Muscle layer of colon (tissue), 2 donors: ENCODE measurements at regions not wholly inside any gene's neighbourhood (a gene's known extent, or its start where the extent isn't known, plus 50 kb on each side); places are given as distances from the start of the nearest gene placed in this dataset.

Source experiments
- H3K27ac ChIP-seq: one replicate; pipeline ENCODE4 v1.7.0; 2013; ENCODE audit warnings: low read depth, mild to moderate bottlenecking, low read length, moderate library complexity
- H3K27me3 ChIP-seq, 2 donors: one replicate each; pipeline ENCODE4 v1.7.0; 2013; ENCODE audit warnings: low read length in 2 of 2, mild to moderate bottlenecking in 2 of 2; ENCODE audit not compliant: insufficient read depth in 2 of 2, control insufficient read depth in 1 of 2
- H3K36me3 ChIP-seq: one replicate; pipeline ENCODE4 v1.7.0; 2013; ENCODE audit warnings: mild to moderate bottlenecking, low read length; ENCODE audit not compliant: insufficient read depth
- H3K4me1 ChIP-seq: one replicate; pipeline ENCODE4 v1.7.0; 2013; ENCODE audit warnings: mild to moderate bottlenecking, low read length; ENCODE audit not compliant: insufficient read depth
- H3K4me3 ChIP-seq, 2 donors: one replicate each; pipeline ENCODE4 v1.7.0; 2013; ENCODE audit warnings: low read length in 2 of 2, low read depth in 1 of 2, mild to moderate bottlenecking in 1 of 2, moderate library complexity in 1 of 2
- H3K9ac ChIP-seq: one replicate; pipeline ENCODE4 v1.7.0; 2013; ENCODE audit warnings: low read length
- H3K9me3 ChIP-seq: one replicate; pipeline ENCODE4 v1.7.0; 2013; ENCODE audit warnings: mild to moderate bottlenecking, low read length
- donor health status: abdominal sarcoma.
- donor health status: Adenocarcinoma of cecum.

GRCh38 chr4:136121426-136121825, 1410.9 kb downstream of the PCDH18 start:
- H3K36me3 ChIP-seq: no peaks in the 10 kb centered on the region
- no peaks in the 10 kb centered on the region for H3K4me1 ChIP-seq
- no peaks in the 10 kb centered on the region for H3K9me3 ChIP-seq
- H3K27me3 ChIP-seq: no peaks in the 10 kb centered on the region
- no peak overlapping the region for H3K9ac ChIP-seq
- H3K4me3 ChIP-seq: no peak overlapping the region
- H3K27ac ChIP-seq: no peak overlapping the region

- H3K27me3 ChIP-seq: no peaks in the 10 kb centered on the region
- H3K4me1 ChIP-seq: no peaks in the 10 kb centered on the region
- H3K9me3 ChIP-seq: no peaks in the 10 kb centered on the region
- H3K4me3 ChIP-seq: no peak overlapping the region
- H3K36me3 ChIP-seq: no peaks in the 10 kb centered on the region
- H3K27ac ChIP-seq: no peak overlapping the region
- H3K9ac ChIP-seq: no peak overlapping the region
Measured at GRCh38 chr4:136113921-136114320, 1418.4 kb downstream of the PCDH18 start.

GRCh38 chr4:136112116-136112515, 1420.2 kb downstream of the PCDH18 start:
- H3K36me3 ChIP-seq: no peaks in the 10 kb centered on the region
- H3K4me3 ChIP-seq: no peak overlapping the region
- H3K4me1 ChIP-seq: no peaks in the 10 kb centered on the region
- H3K9me3 ChIP-seq: no peaks in the 10 kb centered on the region
- no peaks in the 10 kb centered on the region for H3K27me3 ChIP-seq
- H3K9ac ChIP-seq: no peak overlapping the region
- no peak overlapping the region for H3K27ac ChIP-seq

- Histone ChIP-seq H3K27ac (no peak overlapping the region), H3K9ac (no peak overlapping the region), H3K36me3 (no peaks in the 10 kb centered on the region), H3K4me3 (no peak overlapping the region), H3K9me3 (no peaks in the 10 kb centered on the region), H3K4me1 (no peaks in the 10 kb centered on the region), H3K27me3 (no peaks in the 10 kb centered on the region)
Measured at GRCh38 chr4:136106753-136107152, 1425.5 kb downstream of the PCDH18 start.

- no peaks in the 10 kb centered on the region for H3K27me3 ChIP-seq
- no peak overlapping the region for H3K4me3 ChIP-seq
- H3K4me1 ChIP-seq: no peaks in the 10 kb centered on the region
- H3K36me3 ChIP-seq: no peaks in the 10 kb centered on the region
- H3K9ac ChIP-seq: no peak overlapping the region
- H3K27ac ChIP-seq: no peak overlapping the region
- no peaks in the 10 kb centered on the region for H3K9me3 ChIP-seq
Measured at GRCh38 chr4:136103616-136104015, 1428.7 kb downstream of the PCDH18 start.

GRCh38 chr4:136097676-136098075, 1434.6 kb downstream of the PCDH18 start:
- Histone ChIP-seq H3K36me3 (no peaks in the 10 kb centered on the region), H3K4me1 (no peaks in the 10 kb centered on the region), H3K9ac (no peak overlapping the region), H3K4me3 (no peak overlapping the region), H3K27ac (no peak overlapping the region), H3K27me3 (no peaks in the 10 kb centered on the region), H3K9me3 (no peaks in the 10 kb centered on the region)

- Histone ChIP-seq H3K9ac (no peak overlapping the region), H3K4me1 (no peaks in the 10 kb centered on the region), H3K4me3 (no peak overlapping the region), H3K9me3 (no peaks in the 10 kb centered on the region), H3K36me3 (no peaks in the 10 kb centered on the region), H3K27me3 (no peaks in the 10 kb centered on the region), H3K27ac (no peak overlapping the region)
Measured at GRCh38 chr4:136088211-136088867, 1444.0 kb downstream of the PCDH18 start.

GRCh38 chr4:136078976-136079375, 1453.3 kb downstream of the PCDH18 start:
- Histone ChIP-seq H3K9ac (no peak overlapping the region), H3K9me3 (no peaks in the 10 kb centered on the region), H3K4me1 (no peaks in the 10 kb centered on the region), H3K36me3 (no peaks in the 10 kb centered on the region), H3K27me3 (no peaks in the 10 kb centered on the region), H3K27ac (no peak overlapping the region), H3K4me3 (no peak overlapping the region)

- Histone ChIP-seq H3K4me3 (no peak overlapping the region), H3K4me1 (no peaks in the 10 kb centered on the region), H3K36me3 (no peaks in the 10 kb centered on the region), H3K9me3 (no peaks in the 10 kb centered on the region), H3K9ac (no peak overlapping the region), H3K27ac (no peak overlapping the region), H3K27me3 (no peaks in the 10 kb centered on the region)
Measured at GRCh38 chr4:136056748-136057147, 1475.5 kb downstream of the PCDH18 start.

GRCh38 chr4:136055360-136055759, 1476.9 kb downstream of the PCDH18 start:
- no peak overlapping the region for H3K27ac ChIP-seq
- no peaks in the 10 kb centered on the region for H3K27me3 ChIP-seq
- no peak overlapping the region for H3K9ac ChIP-seq
- H3K4me1 ChIP-seq: no peaks in the 10 kb centered on the region
- H3K4me3 ChIP-seq: no peak overlapping the region
- H3K9me3 ChIP-seq: no peaks in the 10 kb centered on the region
- H3K36me3 ChIP-seq: no peaks in the 10 kb centered on the region

GRCh38 chr4:136036744-136037143, 1495.5 kb downstream of the PCDH18 start:
- H3K27ac ChIP-seq: no peak overlapping the region
- H3K4me3 ChIP-seq: no peak overlapping the region
- H3K9ac ChIP-seq: no peak overlapping the region
- H3K4me1 ChIP-seq: no peaks in the 10 kb centered on the region
- H3K27me3 ChIP-seq: no peaks in the 10 kb centered on the region
- no peaks in the 10 kb centered on the region for H3K36me3 ChIP-seq
- no peaks in the 10 kb centered on the region for H3K9me3 ChIP-seq

GRCh38 chr4:136032391-136032790, 1499.9 kb downstream of the PCDH18 start:
- Histone ChIP-seq H3K27me3 (no peaks in the 10 kb centered on the region), H3K9ac (no peak overlapping the region), H3K4me1 (no peaks in the 10 kb centered on the region), H3K4me3 (no peak overlapping the region), H3K36me3 (no peaks in the 10 kb centered on the region), H3K9me3 (no peaks in the 10 kb centered on the region), H3K27ac (no peak overlapping the region)
